ENCODE measurements at regions not wholly inside any gene's neighbourhood (a gene's known extent, or its start where the extent isn't known, plus 50 kb on each side); places are given as distances from the start of the nearest gene placed in this dataset.

DNA sequence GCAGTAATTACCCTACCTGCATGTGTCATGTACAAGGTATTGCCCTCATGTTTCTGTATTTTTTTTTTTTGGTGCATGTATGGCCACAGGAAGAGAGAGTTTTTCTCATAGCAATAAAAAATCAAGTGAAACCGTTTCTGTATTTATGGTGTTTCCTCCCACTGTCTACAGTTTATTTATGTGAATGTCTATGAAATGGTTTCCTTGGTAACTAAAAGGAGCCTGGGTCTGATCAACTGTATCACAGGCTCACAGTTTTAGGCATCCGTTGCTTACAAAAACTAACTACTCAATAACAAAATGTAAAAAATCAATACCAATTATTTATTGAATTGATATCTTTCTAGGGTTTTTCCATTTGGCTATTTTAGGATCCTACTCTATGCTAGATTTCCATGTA, 464.4 kb downstream of the TAF11L14 start:
- Histone ChIP-seq H3K9me3 (no peaks in the 10 kb centered on the region), H3K4me1 (no peaks in the 10 kb centered on the region), H3K27me3 (no peaks in the 10 kb centered on the region), H3K4me3 (no peak overlapping the region), H3K27ac (no peak overlapping the region), H3K36me3 (no peaks in the 10 kb centered on the region)
- ATAC-seq (no peak), DNase-seq (no peak), FAIRE-seq (no peak)
- intact Hi-C loops (cut with DNase I) = no loop called here
- WGBS, 2 donors = 24 to 36% methylated on average over 2 of the region's 2 CpGs
- TF ChIP-seq, protein P1, sequence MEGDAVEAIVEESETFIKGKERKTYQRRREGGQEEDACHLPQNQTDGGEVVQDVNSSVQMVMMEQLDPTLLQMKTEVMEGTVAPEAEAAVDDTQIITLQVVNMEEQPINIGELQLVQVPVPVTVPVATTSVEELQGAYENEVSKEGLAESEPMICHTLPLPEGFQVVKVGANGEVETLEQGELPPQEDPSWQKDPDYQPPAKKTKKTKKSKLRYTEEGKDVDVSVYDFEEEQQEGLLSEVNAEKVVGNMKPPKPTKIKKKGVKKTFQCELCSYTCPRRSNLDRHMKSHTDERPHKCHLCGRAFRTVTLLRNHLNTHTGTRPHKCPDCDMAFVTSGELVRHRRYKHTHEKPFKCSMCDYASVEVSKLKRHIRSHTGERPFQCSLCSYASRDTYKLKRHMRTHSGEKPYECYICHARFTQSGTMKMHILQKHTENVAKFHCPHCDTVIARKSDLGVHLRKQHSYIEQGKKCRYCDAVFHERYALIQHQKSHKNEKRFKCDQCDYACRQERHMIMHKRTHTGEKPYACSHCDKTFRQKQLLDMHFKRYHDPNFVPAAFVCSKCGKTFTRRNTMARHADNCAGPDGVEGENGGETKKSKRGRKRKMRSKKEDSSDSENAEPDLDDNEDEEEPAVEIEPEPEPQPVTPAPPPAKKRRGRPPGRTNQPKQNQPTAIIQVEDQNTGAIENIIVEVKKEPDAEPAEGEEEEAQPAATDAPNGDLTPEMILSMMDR (IDR thresholded peaks at IDR 0.05) = no peak

DNA sequence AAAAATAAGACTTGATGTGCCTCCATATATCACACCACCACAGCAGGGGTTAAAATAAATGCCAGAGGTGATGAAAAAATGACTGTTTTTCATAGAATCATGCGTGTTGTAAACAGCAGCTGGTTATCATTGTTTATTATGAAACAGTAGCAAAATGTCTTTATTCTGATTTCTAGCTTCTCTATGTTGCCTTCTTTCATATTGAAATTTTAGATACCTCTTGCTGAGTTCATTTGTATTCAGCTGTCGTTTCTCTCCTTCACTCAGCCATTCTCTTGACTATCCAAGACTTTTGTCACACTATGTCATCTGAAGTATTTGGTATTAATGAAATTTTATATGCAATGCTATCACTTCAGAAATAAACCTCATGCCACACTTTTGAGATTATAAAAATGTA, 465.0 kb downstream of the TAF11L14 start:
- H3K4me1 ChIP-seq = no peaks in the 10 kb centered on the region
- ATAC-seq = no peak
- no peak for FAIRE-seq
- intact Hi-C loops (cut with DNase I) = no loop called here
- H3K36me3 ChIP-seq = no peaks in the 10 kb centered on the region
- TF ChIP-seq, protein P1 (IDR thresholded peaks at IDR 0.05) = no peak
- no peak overlapping the region for H3K4me3 ChIP-seq
- DNase-seq = no peak
- no peaks in the 10 kb centered on the region for H3K27me3 ChIP-seq
- WGBS, 2 donors = 20 to 26% methylated on average over 2 of the region's 2 CpGs
- no peak overlapping the region for H3K27ac ChIP-seq
- H3K9me3 ChIP-seq = no peaks in the 10 kb centered on the region

DNA sequence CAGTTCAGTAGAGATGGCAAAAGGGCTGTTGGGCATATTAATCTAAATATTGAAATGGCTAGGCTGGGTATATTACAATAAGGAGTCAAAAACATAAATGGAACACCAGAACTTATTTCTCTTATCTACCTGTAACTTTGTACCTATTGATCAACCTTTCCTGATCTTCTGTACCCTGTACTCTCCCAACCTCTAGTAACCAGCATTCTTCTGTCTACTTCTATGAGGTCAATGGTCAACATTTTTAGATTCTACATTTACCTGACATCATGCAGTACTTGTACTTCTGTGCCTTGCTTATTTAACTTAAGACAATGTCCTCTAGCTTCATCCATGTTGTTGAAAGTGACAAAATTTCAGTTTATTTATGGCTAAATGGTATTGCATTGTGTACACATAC, 467.3 kb downstream of the TAF11L14 start:
- ATAC-seq (no peak), FAIRE-seq (no peak), DNase-seq (no peak)
- H3K9me3 ChIP-seq = no peaks in the 10 kb centered on the region
- H3K4me3 ChIP-seq = no peak overlapping the region
- H3K27me3 ChIP-seq = no peaks in the 10 kb centered on the region
- no peak overlapping the region for H3K27ac ChIP-seq
- no peaks in the 10 kb centered on the region for H3K36me3 ChIP-seq
- TF ChIP-seq, protein P1 (IDR thresholded peaks at IDR 0.05) = no peak
- intact Hi-C loops (cut with DNase I) = no loop called here
- H3K4me1 ChIP-seq = no peaks in the 10 kb centered on the region

DNA sequence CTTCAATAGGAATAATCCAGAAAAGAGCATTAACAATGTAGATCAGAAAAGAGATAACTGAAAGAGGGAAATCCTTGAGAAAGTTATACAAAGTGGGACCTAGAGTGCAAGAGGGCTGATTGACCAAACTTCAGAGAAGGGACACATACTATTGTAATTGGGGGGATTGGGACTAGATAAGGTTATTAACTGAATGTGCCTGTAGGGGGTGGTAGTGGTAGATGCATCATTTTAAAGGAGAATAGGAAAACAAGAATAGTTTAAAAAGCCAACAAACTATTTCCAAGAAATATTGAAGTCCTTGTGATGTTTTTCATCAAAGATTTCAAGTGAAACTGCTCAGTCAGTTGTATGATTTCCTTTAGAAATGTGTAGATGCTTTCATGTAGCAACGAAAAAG, 468.5 kb downstream of the TAF11L14 start:
- no peak overlapping the region for H3K4me3 ChIP-seq
- DNase-seq (no peak), FAIRE-seq (no peak), ATAC-seq (no peak)
- H3K4me1 ChIP-seq = no peaks in the 10 kb centered on the region
- no peaks in the 10 kb centered on the region for H3K36me3 ChIP-seq
- H3K9me3 ChIP-seq = no peaks in the 10 kb centered on the region
- H3K27me3 ChIP-seq = no peaks in the 10 kb centered on the region
- TF ChIP-seq, protein P1 (IDR thresholded peaks at IDR 0.05) = no peak
- no peak overlapping the region for H3K27ac ChIP-seq
- intact Hi-C loops (cut with DNase I) = no loop called here
- WGBS, 2 donors = 18 to 23% methylated on average over 1 of the region's 1 CpG

DNA sequence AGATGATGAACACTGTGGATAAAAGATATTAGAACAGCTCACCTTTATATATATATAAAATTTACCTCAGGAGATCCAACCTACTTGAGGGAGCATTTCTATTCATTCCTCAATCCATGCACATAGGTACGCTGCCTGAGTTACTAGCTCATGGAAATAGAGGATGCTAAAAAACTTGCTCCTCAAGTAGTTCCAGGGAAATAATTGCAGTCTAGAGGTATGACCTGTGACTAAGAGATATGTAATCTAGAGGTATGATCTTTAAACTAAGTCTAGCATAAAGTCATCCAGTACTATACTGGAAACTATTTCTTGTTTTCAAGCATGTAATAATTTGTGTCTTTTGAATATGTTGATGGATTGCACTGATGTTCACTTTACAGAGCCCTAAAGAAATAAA, 471.2 kb downstream of the TAF11L14 start:
- FAIRE-seq (no peak), ATAC-seq (no peak), DNase-seq (no peak)
- no peaks in the 10 kb centered on the region for H3K4me1 ChIP-seq
- no peaks in the 10 kb centered on the region for H3K36me3 ChIP-seq
- TF ChIP-seq, protein P1 (IDR thresholded peaks at IDR 0.05) = no peak
- WGBS, 2 donors = 80 to 97% methylated on average over 1 of the region's 1 CpG
- no peak overlapping the region for H3K4me3 ChIP-seq
- intact Hi-C loops (cut with DNase I) = no loop called here
- no peak overlapping the region for H3K27ac ChIP-seq
- no peaks in the 10 kb centered on the region for H3K9me3 ChIP-seq
- no peaks in the 10 kb centered on the region for H3K27me3 ChIP-seq
